ENCODE measurements at regions not wholly inside any gene's neighbourhood (a gene's known extent, or its start where the extent isn't known, plus 50 kb on each side); places are given as distances from the start of the nearest gene placed in this dataset.

GRCh38 chr12:107468182-107468581, 217.4 kb upstream of the PWP1 start:
- TF ChIP-seq POLR2A (IDR thresholded peaks at IDR 0.05) = no peak
- TF ChIP-seq, protein P1, sequence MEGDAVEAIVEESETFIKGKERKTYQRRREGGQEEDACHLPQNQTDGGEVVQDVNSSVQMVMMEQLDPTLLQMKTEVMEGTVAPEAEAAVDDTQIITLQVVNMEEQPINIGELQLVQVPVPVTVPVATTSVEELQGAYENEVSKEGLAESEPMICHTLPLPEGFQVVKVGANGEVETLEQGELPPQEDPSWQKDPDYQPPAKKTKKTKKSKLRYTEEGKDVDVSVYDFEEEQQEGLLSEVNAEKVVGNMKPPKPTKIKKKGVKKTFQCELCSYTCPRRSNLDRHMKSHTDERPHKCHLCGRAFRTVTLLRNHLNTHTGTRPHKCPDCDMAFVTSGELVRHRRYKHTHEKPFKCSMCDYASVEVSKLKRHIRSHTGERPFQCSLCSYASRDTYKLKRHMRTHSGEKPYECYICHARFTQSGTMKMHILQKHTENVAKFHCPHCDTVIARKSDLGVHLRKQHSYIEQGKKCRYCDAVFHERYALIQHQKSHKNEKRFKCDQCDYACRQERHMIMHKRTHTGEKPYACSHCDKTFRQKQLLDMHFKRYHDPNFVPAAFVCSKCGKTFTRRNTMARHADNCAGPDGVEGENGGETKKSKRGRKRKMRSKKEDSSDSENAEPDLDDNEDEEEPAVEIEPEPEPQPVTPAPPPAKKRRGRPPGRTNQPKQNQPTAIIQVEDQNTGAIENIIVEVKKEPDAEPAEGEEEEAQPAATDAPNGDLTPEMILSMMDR (IDR thresholded peaks at IDR 0.05) = no peak

Data from esophagus squamous epithelium (tissue), 4 donors.